PC-9 (cell line): ENCODE measurements at regions not wholly inside any gene's neighbourhood (a gene's known extent, or its start where the extent isn't known, plus 50 kb on each side); places are given as distances from the start of the nearest gene placed in this dataset.

Experiments used
- BruUV-seq: library from RNA; stranded (reverse); fragments of 400-500 nt; replicated peaks from 2 replicates; lab custom pipeline; 2021; lab: Mats Ljungman, UMichigan
- CTCF ChIA-PET: fragments of 300-600 bp; sonication (Branson Sonifier 250); formaldehyde crosslinking; loops from one replicate; lab custom pipeline; 2022; ENCODE audit warnings: antibody characterized with exemption; lab: Charles Lee
- POLR2A ChIA-PET: fragments of 300-600 bp; sonication (Branson Sonifier 250); formaldehyde crosslinking; loops from one replicate; lab custom pipeline; 2022; ENCODE audit warnings: antibody characterized with exemption; ENCODE audit not compliant: unreplicated experiment; lab: Charles Lee
- DNase-seq, 2 experiments: peaks; one replicate each; pipeline versions ENCODE4 v3.0.0 to v3.0.0-alpha.2; 2015 to 2022; ENCODE audit warnings: mixed read lengths in 1 of 2
- H2AFZ ChIP-seq: fragments of 200-600 bp; sonication (generic); 2 replicates; pipeline ENCODE4 v1.8.1; 2017; ENCODE audit warnings: antibody characterized with exemption
- H3F3A ChIP-seq: fragments of 200-600 bp; sonication (generic); 2 replicates; pipeline ENCODE4 v1.8.1; 2017; ENCODE audit warnings: antibody characterized with exemption, mild to moderate bottlenecking, low read depth; ENCODE audit not compliant: insufficient read depth
- H3K27ac ChIP-seq: fragments of 200-600 bp; sonication (generic); 2 replicates; pipeline ENCODE4 v1.6.1; 2016; ENCODE audit warnings: mixed run types
- H3K27me3 ChIP-seq: fragments of 200-600 bp; sonication (generic); 2 replicates; pipeline ENCODE4 v1.6.1; 2016; ENCODE audit warnings: low read depth, mixed run types; ENCODE audit not compliant: insufficient read depth
- H3K36me3 ChIP-seq: fragments of 200-600 bp; sonication (generic); 2 replicates; pipeline ENCODE4 v1.6.1; 2016; ENCODE audit warnings: low read depth, mixed run types
- H3K4me1 ChIP-seq: fragments of 200-600 bp; sonication (generic); replicated peaks from 2 replicates; pipeline ENCODE4 v1.6.1; 2016; ENCODE audit warnings: mixed run types; ENCODE audit not compliant: insufficient read depth
- H3K4me2 ChIP-seq: fragments of 200-600 bp; sonication (generic); 2 replicates; pipeline ENCODE4 v1.6.1; 2017; ENCODE audit warnings: mixed run types
- H3K4me3 ChIP-seq: fragments of 200-600 bp; sonication (generic); 2 replicates; pipeline ENCODE4 v1.6.1; 2016; ENCODE audit warnings: mixed run types
- H3K79me2 ChIP-seq: fragments of 200-600 bp; sonication (generic); 2 replicates; pipeline ENCODE4 v1.6.1; 2017; ENCODE audit warnings: low read depth, mixed run types
- H3K9me2 ChIP-seq: fragments of 200-600 bp; sonication (generic); 2 replicates; pipeline ENCODE4 v1.8.1; 2017; ENCODE audit warnings: mild to moderate bottlenecking; ENCODE audit not compliant: insufficient read depth
- H3K9me3 ChIP-seq: fragments of 200-600 bp; sonication (generic); 2 replicates; pipeline ENCODE4 v1.8.1; 2016; ENCODE audit warnings: low read depth; ENCODE audit not compliant: insufficient read depth
- H4K20me1 ChIP-seq: fragments of 200-600 bp; sonication (generic); 2 replicates; pipeline ENCODE4 v1.8.1; 2017; ENCODE audit not compliant: insufficient read depth
- CTCF ChIP-seq: fragments of 200-600 bp; sonication (generic); conservative IDR thresholded peaks from 2 replicates; pipeline ENCODE4 v1.6.1; 2017; ENCODE audit warnings: mixed run types, antibody characterized with exemption, mild to moderate bottlenecking, moderate library complexity
- EZH2 ChIP-seq: fragments of 200-600 bp; sonication (generic); IDR thresholded peaks from 2 replicates; pipeline ENCODE4 v1.8.0; 2017; ENCODE audit warnings: antibody characterized with exemption, low read depth
- intact Hi-C: fragments of 100-400 bp; cut with micrococcal nuclease; formaldehyde crosslinking; loops from one replicate; pipeline ENCODE4 v1.10.0; 2022; ENCODE audit not compliant: unreplicated experiment

GRCh38 chr17:33779234-33779591 is 475.9 kb upstream of the CCL2 start:
- Histone ChIP-seq H4K20me1 (no peaks in the 10 kb centered on the region), H3K36me3 (no peaks in the 10 kb centered on the region), H2AFZ (no peak overlapping the region), H3K4me1 (no peaks in the 10 kb centered on the region), H3K9me2 (no peaks in the 10 kb centered on the region), H3K79me2 (no peaks in the 10 kb centered on the region), H3K27me3 (peaks cover 21% of the 10 kb centered on the region), H3K9me3 (no peaks in the 10 kb centered on the region), H3K27ac (no peak overlapping the region), H3K4me2 (no peak overlapping the region), H3F3A (no peaks in the 10 kb centered on the region), H3K4me3 (no peak overlapping the region)
- DNase-seq = peak; percentile 31 to 38
- TF ChIP-seq CTCF (peak; percentile 98), EZH2 (no peak)
- ChIA-PET POLR2A (no interaction called here), CTCF (interaction anchor here (0.6 to 0.7 kb wide), 2 partner anchors 704 to 1113 kb away, joined by 3 read pairs; no protein-coding TSS in a partner anchor)
- BruUV-seq = no TSS peak
- intact Hi-C loops = loop anchor here (1.0 kb wide), 1 partner anchor 367 kb away; no protein-coding TSS in a partner anchor

GRCh38 chr17:33785281-33785680 is 469.8 kb upstream of the CCL2 start:
- no peaks in the 10 kb centered on the region for H3K9me2 ChIP-seq
- H3K4me3 ChIP-seq = no peak overlapping the region
- no TSS peak for BruUV-seq
- DNase-seq = no peak
- intact Hi-C loops = no loop called here
- H3K4me1 ChIP-seq = no peaks in the 10 kb centered on the region
- H4K20me1 ChIP-seq = no peaks in the 10 kb centered on the region
- no peaks in the 10 kb centered on the region for H3K36me3 ChIP-seq
- no peaks in the 10 kb centered on the region for H3K79me2 ChIP-seq
- H3F3A ChIP-seq = no peaks in the 10 kb centered on the region
- H3K27ac ChIP-seq = no peak overlapping the region
- no peaks in the 10 kb centered on the region for H3K9me3 ChIP-seq
- POLR2A ChIA-PET = no interaction called here
- CTCF ChIA-PET = no interaction called here
- H3K27me3 ChIP-seq = peaks cover 16% of the 10 kb centered on the region
- no peak overlapping the region for H3K4me2 ChIP-seq
- no peak for TF ChIP-seq CTCF
- no peak for TF ChIP-seq EZH2
- no peak overlapping the region for H2AFZ ChIP-seq

- H3K4me3 ChIP-seq = no peak overlapping the region
- intact Hi-C loops = no loop called here
- TF ChIP-seq EZH2 = no peak
- no peak for TF ChIP-seq CTCF
- H2AFZ ChIP-seq = no peak overlapping the region
- peaks cover 10% of the 10 kb centered on the region; the same call in 1 of the 2 replicates for H3K27me3 ChIP-seq
- ChIA-PET POLR2A (no interaction called here), CTCF (no interaction called here)
- no peaks in the 10 kb centered on the region for H3K9me3 ChIP-seq
- DNase-seq = no peak
- H3K4me2 ChIP-seq = no peak overlapping the region
- no peaks in the 10 kb centered on the region for H3K79me2 ChIP-seq
- H3K27ac ChIP-seq = no peak overlapping the region
- no TSS peak for BruUV-seq
- H3K36me3 ChIP-seq = no peaks in the 10 kb centered on the region
- no peaks in the 10 kb centered on the region for H3F3A ChIP-seq
- no peaks in the 10 kb centered on the region for H3K4me1 ChIP-seq
- H4K20me1 ChIP-seq = no peaks in the 10 kb centered on the region
- no peaks in the 10 kb centered on the region for H3K9me2 ChIP-seq
These were observed 468.6 kb upstream of the CCL2 start for GRCh38 chr17:33786478-33786877.
